Stimulated activated naive B cell treated with anti-CD40 and anti-IgM and Interleukin-4, amounts not matched to agents 10 μg/mL and 1 μg/mL and 100 μg/mL, for 72 hours (primary cell): ENCODE measurements at regions not wholly inside any gene's neighbourhood (a gene's known extent, or its start where the extent isn't known, plus 50 kb on each side); places are given as distances from the start of the nearest gene placed in this dataset.

Experiments
- ATAC-seq, 2 donors: fragments of 150-1000 bp; cut with Tn5 transposase; replicated peaks; 2 replicates each; pipeline ENCODE4 v1.10.0; 2021; ENCODE audit warnings: moderate library complexity in 1 of 2
- DNase-seq: peaks from one replicate; pipeline ENCODE4 v3.0.0; 2021
- H3K27ac Mint-ChIP-seq: one replicate; pipeline ENCODE4 v1.8.0; 2022; ENCODE audit warnings: mild to moderate bottlenecking, mixed read lengths
- H3K27me3 Mint-ChIP-seq, 2 donors: one replicate each; pipeline ENCODE4 v1.8.0; 2022; ENCODE audit warnings: mixed read lengths in 2 of 2
- H3K36me3 Mint-ChIP-seq, 2 donors: one replicate each; pipeline ENCODE4 v1.8.0; 2022; ENCODE audit warnings: mixed read lengths in 2 of 2, mild to moderate bottlenecking in 1 of 2
- H3K4me1 Mint-ChIP-seq, 2 donors: one replicate each; pipeline ENCODE4 v1.8.0; 2022; ENCODE audit warnings: mixed read lengths in 2 of 2, mild to moderate bottlenecking in 1 of 2
- H3K4me3 Mint-ChIP-seq, 2 donors: one replicate each; pipeline ENCODE4 v1.8.0; 2022; ENCODE audit warnings: mild to moderate bottlenecking in 2 of 2, mixed read lengths in 2 of 2, moderate library complexity in 1 of 2
- H3K9me3 Mint-ChIP-seq, 2 donors: one replicate each; pipeline ENCODE4 v1.8.0; 2022; ENCODE audit warnings: mixed read lengths in 2 of 2, mild to moderate bottlenecking in 1 of 2

GRCh38 chr4:159649237-159649636 lies 546.4 kb downstream of the RAPGEF2 start:
- no peak for DNase-seq
- ATAC-seq, result no peak
- H3K4me1 Mint-ChIP-seq, result no peaks in the 10 kb centered on the region

GRCh38 chr4:159652871-159653270 lies 550.0 kb downstream of the RAPGEF2 start:
- ATAC-seq, result no peak
- Mint-ChIP-seq H3K27ac (no peak overlapping the region), H3K9me3 (peaks cover 0 to 5% of the 10 kb centered on the region in 2 donors), H3K27me3 (no peaks in the 10 kb centered on the region), H3K4me3 (no peak overlapping the region), H3K36me3 (no peaks in the 10 kb centered on the region), H3K4me1 (no peaks in the 10 kb centered on the region)
- no peak for DNase-seq

More at GRCh38 chr4:159649237-159649636, 546.4 kb downstream of the RAPGEF2 start:
- Mint-ChIP-seq H3K9me3 (peaks cover 0 to 5% of the 10 kb centered on the region in 2 donors), H3K36me3 (no peaks in the 10 kb centered on the region), H3K27me3 (no peaks in the 10 kb centered on the region), H3K4me3 (no peak overlapping the region), H3K27ac (no peak overlapping the region)

GRCh38 chr4:159655547-159655946 lies 552.7 kb downstream of the RAPGEF2 start:
- no peaks in the 10 kb centered on the region for H3K4me1 Mint-ChIP-seq
- no peak overlapping the region for H3K27ac Mint-ChIP-seq
- no peaks in the 10 kb centered on the region for H3K36me3 Mint-ChIP-seq
- no peaks in the 10 kb centered on the region for H3K9me3 Mint-ChIP-seq
- H3K4me3 Mint-ChIP-seq, result no peak overlapping the region
- ATAC-seq (no peak), DNase-seq (no peak)
- H3K27me3 Mint-ChIP-seq, result no peaks in the 10 kb centered on the region

GRCh38 chr4:159669094-159669493 lies 566.2 kb downstream of the RAPGEF2 start:
- no peaks in the 10 kb centered on the region for H3K36me3 Mint-ChIP-seq
- H3K9me3 Mint-ChIP-seq, result no peaks in the 10 kb centered on the region
- no peak overlapping the region for H3K4me3 Mint-ChIP-seq
- no peaks in the 10 kb centered on the region for H3K27me3 Mint-ChIP-seq
- H3K27ac Mint-ChIP-seq, result no peak overlapping the region
- no peak for DNase-seq
- no peaks in the 10 kb centered on the region for H3K4me1 Mint-ChIP-seq
- no peak for ATAC-seq

GRCh38 chr4:159673221-159673620 lies 570.3 kb downstream of the RAPGEF2 start:
- no peak overlapping the region for H3K4me3 Mint-ChIP-seq
- DNase-seq (no peak), ATAC-seq (no peak)
- no peaks in the 10 kb centered on the region for H3K36me3 Mint-ChIP-seq
- H3K27ac Mint-ChIP-seq, result no peak overlapping the region
- no peaks in the 10 kb centered on the region for H3K9me3 Mint-ChIP-seq
- H3K27me3 Mint-ChIP-seq, result no peaks in the 10 kb centered on the region
- H3K4me1 Mint-ChIP-seq, result no peaks in the 10 kb centered on the region

- Mint-ChIP-seq H3K4me3 (no peak overlapping the region), H3K36me3 (no peaks in the 10 kb centered on the region), H3K9me3 (no peaks in the 10 kb centered on the region), H3K4me1 (no peaks in the 10 kb centered on the region), H3K27me3 (no peaks in the 10 kb centered on the region), H3K27ac (no peak overlapping the region)
- ATAC-seq (no peak), DNase-seq (no peak)
Observed at GRCh38 chr4:159674241-159674640, 571.4 kb downstream of the RAPGEF2 start.

GRCh38 chr4:159677521-159677920 lies 574.6 kb downstream of the RAPGEF2 start:
- Mint-ChIP-seq H3K4me3 (no peak overlapping the region), H3K4me1 (no peaks in the 10 kb centered on the region), H3K27ac (no peak overlapping the region), H3K27me3 (no peaks in the 10 kb centered on the region), H3K36me3 (no peaks in the 10 kb centered on the region), H3K9me3 (peaks cover 0 to 4% of the 10 kb centered on the region in 2 donors)
- ATAC-seq, result no peak
- no peak for DNase-seq

- Mint-ChIP-seq H3K36me3 (no peaks in the 10 kb centered on the region), H3K27ac (no peak overlapping the region), H3K4me3 (no peak overlapping the region), H3K9me3 (peaks cover 0 to 5% of the 10 kb centered on the region in 2 donors), H3K27me3 (no peaks in the 10 kb centered on the region), H3K4me1 (no peaks in the 10 kb centered on the region)
- DNase-seq, result no peak
- ATAC-seq, result no peak
Observed at GRCh38 chr4:159682996-159683395, 580.1 kb downstream of the RAPGEF2 start.

- no peak for DNase-seq
- H3K4me3 Mint-ChIP-seq, result no peak overlapping the region
- H3K4me1 Mint-ChIP-seq, result no peaks in the 10 kb centered on the region
- no peak for ATAC-seq
- no peaks in the 10 kb centered on the region for H3K27me3 Mint-ChIP-seq
- no peak overlapping the region for H3K27ac Mint-ChIP-seq
- H3K36me3 Mint-ChIP-seq, result no peaks in the 10 kb centered on the region
- peaks cover 2 to 6% of the 10 kb centered on the region in 2 donors for H3K9me3 Mint-ChIP-seq
Observed at GRCh38 chr4:159684061-159684460, 581.2 kb downstream of the RAPGEF2 start.

GRCh38 chr4:159685340-159686092 lies 582.6 kb downstream of the RAPGEF2 start:
- Mint-ChIP-seq H3K4me3 (no peak overlapping the region), H3K4me1 (no peaks in the 10 kb centered on the region), H3K27me3 (no peaks in the 10 kb centered on the region), H3K36me3 (no peaks in the 10 kb centered on the region), H3K27ac (no peak overlapping the region), H3K9me3 (peaks cover 4 to 5% of the 10 kb centered on the region in 2 donors)
- no peak for ATAC-seq
- no peak for DNase-seq

- Mint-ChIP-seq H3K4me1 (no peaks in the 10 kb centered on the region), H3K4me3 (no peak overlapping the region), H3K36me3 (no peaks in the 10 kb centered on the region), H3K27me3 (no peaks in the 10 kb centered on the region), H3K9me3 (peaks cover 7 to 13% of the 10 kb centered on the region in 2 donors), H3K27ac (no peak overlapping the region)
- ATAC-seq (no peak), DNase-seq (no peak)
Observed at GRCh38 chr4:159689526-159689925, 586.6 kb downstream of the RAPGEF2 start.

GRCh38 chr4:159697322-159698283 lies 594.7 kb downstream of the RAPGEF2 start:
- Mint-ChIP-seq H3K36me3 (no peaks in the 10 kb centered on the region), H3K9me3 (peaks cover 11 to 19% of the 10 kb centered on the region in 2 donors), H3K4me1 (no peaks in the 10 kb centered on the region), H3K27ac (no peak overlapping the region), H3K4me3 (no peak overlapping the region), H3K27me3 (no peaks in the 10 kb centered on the region)
- DNase-seq (no peak), ATAC-seq (no peak)

- Mint-ChIP-seq H3K9me3 (peaks cover 10 to 14% of the 10 kb centered on the region in 2 donors), H3K27me3 (no peaks in the 10 kb centered on the region), H3K4me3 (no peak overlapping the region), H3K27ac (no peak overlapping the region), H3K4me1 (no peaks in the 10 kb centered on the region), H3K36me3 (no peaks in the 10 kb centered on the region)
- ATAC-seq (no peak), DNase-seq (no peak)
Observed at GRCh38 chr4:159698336-159698735, 595.5 kb downstream of the RAPGEF2 start.

GRCh38 chr4:159702200-159702599 lies 599.3 kb downstream of the RAPGEF2 start:
- peaks cover 4 to 6% of the 10 kb centered on the region in 2 donors for H3K9me3 Mint-ChIP-seq
- no peak overlapping the region for H3K4me3 Mint-ChIP-seq
- H3K36me3 Mint-ChIP-seq, result no peaks in the 10 kb centered on the region
- H3K27ac Mint-ChIP-seq, result no peak overlapping the region
- ATAC-seq (no peak), DNase-seq (no peak)
- no peaks in the 10 kb centered on the region for H3K4me1 Mint-ChIP-seq
- no peaks in the 10 kb centered on the region for H3K27me3 Mint-ChIP-seq

- ATAC-seq (no peak), DNase-seq (no peak)
- Mint-ChIP-seq H3K27ac (no peak overlapping the region), H3K9me3 (peaks cover 4 to 11% of the 10 kb centered on the region in 2 donors), H3K4me3 (no peak overlapping the region), H3K36me3 (no peaks in the 10 kb centered on the region), H3K4me1 (no peaks in the 10 kb centered on the region), H3K27me3 (no peaks in the 10 kb centered on the region)
Observed at GRCh38 chr4:159705334-159705733, 602.5 kb downstream of the RAPGEF2 start.
